IMR-90 (cell line): ENCODE measurements at regions not wholly inside any gene's neighbourhood (a gene's known extent, or its start where the extent isn't known, plus 50 kb on each side); places are given as distances from the start of the nearest gene placed in this dataset.

Experiments
- ATAC-seq: fragments of 200-7000 bp; cut with Tn5 transposase; 2 replicates; pipeline ENCODE4 v1.9.1; 2020; ENCODE audit warnings: low read depth, mild to moderate bottlenecking, moderate library complexity
- BruUV-seq: library from RNA; stranded (reverse); fragments of 400-500 nt; replicated peaks from 2 replicates; lab custom pipeline; 2021; lab: Mats Ljungman, UMichigan
- CTCF ChIA-PET: fragments of 300-600 bp; formaldehyde crosslinking; extraction: SDS; loops from one replicate; lab custom pipeline; 2021; ENCODE audit warnings: antibody characterized with exemption; lab: Yijun Ruan, JAX
- POLR2A ChIA-PET: fragments of 300-600 bp; sonication (Branson Sonifier 250); formaldehyde crosslinking; loops from one replicate; lab custom pipeline; 2022; ENCODE audit warnings: antibody characterized with exemption; ENCODE audit not compliant: unreplicated experiment; lab: Charles Lee
- DNase-seq: peaks from one replicate; pipeline ENCODE4 v3.0.0; 2013
- H2AFZ ChIP-seq: replicated peaks from 2 replicates; pipeline ENCODE3; 2013; ENCODE audit warnings: low read length, mild to moderate bottlenecking; ENCODE audit not compliant: poor library complexity
- H2AK5ac ChIP-seq: 2 replicates; pipeline ENCODE4 v1.6.1; 2013; ENCODE audit warnings: low read depth, low read length, inconsistent platforms
- H2AK9ac ChIP-seq: replicated peaks from 2 replicates; pipeline ENCODE3; 2013; ENCODE audit warnings: mild to moderate bottlenecking, low read depth, low read length, moderate library complexity; ENCODE audit not compliant: poor library complexity
- H2BK120ac ChIP-seq: 2 replicates; pipeline ENCODE4 v1.6.1; 2013; ENCODE audit warnings: low read depth, low read length, inconsistent platforms
- H2BK15ac ChIP-seq: 3 replicates; pipeline ENCODE4 v1.6.1; 2013; ENCODE audit warnings: low read depth, low read length, inconsistent platforms
- H2BK20ac ChIP-seq: 2 replicates; pipeline ENCODE4 v1.6.1; 2013; ENCODE audit warnings: low read depth, mild to moderate bottlenecking, inconsistent platforms, low read length, moderate library complexity
- H2BK5ac ChIP-seq: 2 replicates; pipeline ENCODE4 v1.6.1; 2013; ENCODE audit warnings: mild to moderate bottlenecking, low read depth, low read length, inconsistent platforms; ENCODE audit not compliant: poor library complexity, severe bottlenecking
- H3K14ac ChIP-seq: replicated peaks from 2 replicates; pipeline ENCODE4 v1.6.1; 2013; ENCODE audit warnings: low read depth, low read length, inconsistent platforms
- H3K18ac ChIP-seq: 2 replicates; pipeline ENCODE4 v1.6.1; 2013; ENCODE audit warnings: low read depth, low read length, control low read depth
- H3K23ac ChIP-seq: 2 replicates; pipeline ENCODE4 v1.6.1; 2013; ENCODE audit warnings: low read depth, low read length, inconsistent platforms
- H3K27ac ChIP-seq: 2 replicates; pipeline ENCODE4 v1.5.1; 2013; ENCODE audit warnings: mild to moderate bottlenecking, control low read depth, low read length; ENCODE audit not compliant: insufficient read depth
- H3K27me3 ChIP-seq: 2 replicates; pipeline ENCODE4 v1.6.1; 2013; ENCODE audit warnings: low read length; ENCODE audit not compliant: control insufficient read depth, insufficient read depth
- H3K36me3 ChIP-seq: 2 replicates; pipeline ENCODE4 v1.6.1; 2013; ENCODE audit warnings: low read length, mixed read lengths; ENCODE audit not compliant: control insufficient read depth, insufficient read depth
- H3K4ac ChIP-seq: 2 replicates; pipeline ENCODE4 v1.6.1; 2013; ENCODE audit warnings: low read depth, low read length, inconsistent platforms
- H3K4me1 ChIP-seq: 2 replicates; pipeline ENCODE4 v1.6.1; 2013; ENCODE audit warnings: low read length, mixed read lengths; ENCODE audit not compliant: control insufficient read depth, insufficient read depth
- H3K4me2 ChIP-seq: 2 replicates; pipeline ENCODE4 v1.6.1; 2013; ENCODE audit warnings: low read depth, mild to moderate bottlenecking, control low read depth, low read length, moderate library complexity
- H3K4me3 ChIP-seq: 2 replicates; pipeline ENCODE4 v1.5.1; 2013; ENCODE audit warnings: low read depth, mild to moderate bottlenecking, control low read depth, low read length, moderate library complexity; ENCODE audit not compliant: insufficient read depth
- H3K56ac ChIP-seq: 2 replicates; pipeline ENCODE4 v1.6.1; 2013; ENCODE audit warnings: low read length, inconsistent platforms; ENCODE audit not compliant: insufficient read depth; ENCODE audit errors: extremely low read depth
- H3K79me1 ChIP-seq, 2 experiments: 2 replicates each; pipeline ENCODE4 v1.6.1; 2013; ENCODE audit warnings: low read length in 2 of 2, inconsistent platforms in 1 of 2, low read depth in 1 of 2
- H3K9ac ChIP-seq: 2 replicates; pipeline ENCODE4 v1.6.1; 2013; ENCODE audit warnings: low read depth, low read length, control low read depth
- H3K9me1 ChIP-seq: 2 replicates; pipeline ENCODE4 v1.6.1; 2013; ENCODE audit warnings: low read length, inconsistent platforms; ENCODE audit not compliant: insufficient read depth
- H3K9me3 ChIP-seq: 2 replicates; pipeline ENCODE4 v1.6.1; 2013; ENCODE audit warnings: low read length; ENCODE audit not compliant: control insufficient read depth, insufficient read depth
- H4K20me1 ChIP-seq: 2 replicates; pipeline ENCODE4 v1.6.1; 2013; ENCODE audit warnings: low read length, inconsistent platforms; ENCODE audit not compliant: insufficient read depth
- H4K5ac ChIP-seq: 2 replicates; pipeline ENCODE4 v1.6.1; 2013; ENCODE audit warnings: mild to moderate bottlenecking, low read depth, low read length, control low read depth
- H4K8ac ChIP-seq, 2 experiments: 2 replicates each; pipeline ENCODE4 v1.6.1; 2013; ENCODE audit warnings: low read depth in 2 of 2, low read length in 2 of 2, control low read depth in 1 of 2, inconsistent platforms in 1 of 2
- H4K91ac ChIP-seq: 2 replicates; pipeline ENCODE4 v1.6.1; 2013; ENCODE audit warnings: low read depth, low read length, inconsistent platforms; ENCODE audit not compliant: insufficient read depth
- CHD1 ChIP-seq: IDR thresholded peaks from 2 replicates; pipeline ENCODE4 v1.6.1; 2012; ENCODE audit warnings: low read depth, low read length, improper control_type of control experiment
- MAFK ChIP-seq: IDR thresholded peaks from 2 replicates; pipeline ENCODE4 v1.6.1; 2012; ENCODE audit warnings: low read depth, low read length, improper control_type of control experiment
- MAZ ChIP-seq: IDR thresholded peaks from 2 replicates; pipeline ENCODE4 v1.6.1; 2012; ENCODE audit warnings: low read depth, mild to moderate bottlenecking, low read length, improper control_type of control experiment, moderate library complexity, borderline replicate concordance
- NFE2L2 ChIP-seq: fragments of 150-350 bp; IDR thresholded peaks from 2 replicates; pipeline ENCODE4 v1.6.1; 2016; ENCODE audit warnings: low read depth, mild to moderate bottlenecking, low read length
- POLR2A ChIP-seq: IDR thresholded peaks from 2 replicates; pipeline ENCODE4 v1.6.1; 2012; ENCODE audit warnings: mild to moderate bottlenecking, low read depth, low read length
- RFX5 ChIP-seq: IDR thresholded peaks from 2 replicates; pipeline ENCODE4 v1.8.0; 2012; ENCODE audit warnings: low read depth, mild to moderate bottlenecking, low read length, moderate library complexity
- SMC3 ChIP-seq: fragments of 150-350 bp; IDR thresholded peaks from 2 replicates; pipeline ENCODE4 v1.6.1; 2016; ENCODE audit warnings: low read depth, mild to moderate bottlenecking, antibody characterized with exemption, low read length, moderate library complexity
- WGBS, 2 experiments: methylation state at CpG; one replicate each; pipeline versions ENCODE4 v1.1.5 to v1.1.7; 2013; ENCODE audit warnings: missing lambda C conversion rate in 2 of 2; ENCODE audit not compliant: insufficient read length in 1 of 2; ENCODE audit errors: extremely low coverage in 2 of 2; 5-methylcytosine and 5-hydroxymethylcytosine counted together
- dilution Hi-C: fragments of 300-500 bp; cut with HindIII; formaldehyde crosslinking; loops from one replicate; pipeline ENCODE4 v1.14.3; 2018; ENCODE audit warnings: low sequenced_read_pairs; ENCODE audit not compliant: unreplicated experiment
- in situ Hi-C: fragments of 300-500 bp; cut with MboI; formaldehyde crosslinking; loops from 3 replicates; pipeline ENCODE4 v1.14.3; 2019; ENCODE audit warnings: low sequenced_read_pairs, inconsistent platforms, mixed read lengths
- intact Hi-C: fragments of 100-400 bp; cut with micrococcal nuclease; formaldehyde crosslinking; loops from 2 replicates; pipeline ENCODE4 v1.10.0; 2022
- TF ChIP-seq, protein P1 (sequence below): conservative IDR thresholded peaks from 2 replicates; pipeline ENCODE4 v1.5.1; 2012; ENCODE audit warnings: mild to moderate bottlenecking, low read depth, low read length, improper control_type of control experiment

DNA sequence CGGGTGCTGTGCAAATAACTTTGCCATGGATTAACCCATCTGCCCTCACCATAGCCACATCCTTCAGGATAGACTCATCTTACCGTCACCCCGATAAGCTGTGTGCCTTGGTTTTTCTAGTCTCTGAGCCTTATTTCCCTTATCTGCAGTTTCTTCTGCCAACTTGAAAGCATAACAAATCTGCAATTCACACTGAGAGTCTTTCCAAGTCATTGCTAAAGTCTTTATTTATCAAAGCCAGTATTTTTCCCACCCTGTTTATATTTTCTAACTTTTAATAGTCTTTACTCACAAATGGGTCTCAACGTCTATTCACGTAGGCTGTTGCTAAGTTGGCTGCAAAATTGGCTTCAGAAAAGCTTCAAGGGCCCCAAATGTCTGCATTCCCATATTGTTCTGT lies 61.6 kb upstream of the SUCLG2 start:
- no peak overlapping the region for H2BK120ac ChIP-seq
- no peak overlapping the region for H4K5ac ChIP-seq
- intact Hi-C loops: no loop called here
- no peaks in the 10 kb centered on the region; the same call in 1 of the 2 replicates for H3K9me1 ChIP-seq
- H3K79me1 ChIP-seq: no peaks in the 10 kb centered on the region
- H2BK15ac ChIP-seq: no peak overlapping the region
- H3K9ac ChIP-seq: no peak overlapping the region
- no peaks in the 10 kb centered on the region for H3K9me3 ChIP-seq
- H3K18ac ChIP-seq: no peak overlapping the region
- no peak overlapping the region for H4K91ac ChIP-seq
- BruUV-seq: no TSS peak
- no peak overlapping the region for H2BK5ac ChIP-seq
- H3K23ac ChIP-seq: no peak overlapping the region
- H4K20me1 ChIP-seq: no peaks in the 10 kb centered on the region
- DNase-seq (peak; percentile 11), ATAC-seq (no peak)
- no peak overlapping the region for H3K4me2 ChIP-seq
- ChIA-PET POLR2A (interaction anchor here (0.5 kb wide), 1 partner anchor 62 kb away, joined by 3 read pairs; the partner anchor contains the start of gene SUCLG2), CTCF (no interaction called here)
- H3K4me3 ChIP-seq: no peak overlapping the region
- H2BK20ac ChIP-seq: no peak overlapping the region
- H3K36me3 ChIP-seq: no peaks in the 10 kb centered on the region
- H3K27me3 ChIP-seq: no peaks in the 10 kb centered on the region
- no peaks in the 10 kb centered on the region for H3K4me1 ChIP-seq
- H3K56ac ChIP-seq: no peak overlapping the region
- TF ChIP-seq, protein P1, sequence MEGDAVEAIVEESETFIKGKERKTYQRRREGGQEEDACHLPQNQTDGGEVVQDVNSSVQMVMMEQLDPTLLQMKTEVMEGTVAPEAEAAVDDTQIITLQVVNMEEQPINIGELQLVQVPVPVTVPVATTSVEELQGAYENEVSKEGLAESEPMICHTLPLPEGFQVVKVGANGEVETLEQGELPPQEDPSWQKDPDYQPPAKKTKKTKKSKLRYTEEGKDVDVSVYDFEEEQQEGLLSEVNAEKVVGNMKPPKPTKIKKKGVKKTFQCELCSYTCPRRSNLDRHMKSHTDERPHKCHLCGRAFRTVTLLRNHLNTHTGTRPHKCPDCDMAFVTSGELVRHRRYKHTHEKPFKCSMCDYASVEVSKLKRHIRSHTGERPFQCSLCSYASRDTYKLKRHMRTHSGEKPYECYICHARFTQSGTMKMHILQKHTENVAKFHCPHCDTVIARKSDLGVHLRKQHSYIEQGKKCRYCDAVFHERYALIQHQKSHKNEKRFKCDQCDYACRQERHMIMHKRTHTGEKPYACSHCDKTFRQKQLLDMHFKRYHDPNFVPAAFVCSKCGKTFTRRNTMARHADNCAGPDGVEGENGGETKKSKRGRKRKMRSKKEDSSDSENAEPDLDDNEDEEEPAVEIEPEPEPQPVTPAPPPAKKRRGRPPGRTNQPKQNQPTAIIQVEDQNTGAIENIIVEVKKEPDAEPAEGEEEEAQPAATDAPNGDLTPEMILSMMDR: no peak
- no peak for TF ChIP-seq SMC3
- no peak for TF ChIP-seq NFE2L2
- no peak for TF ChIP-seq MAFK
- TF ChIP-seq MAZ: no peak
- TF ChIP-seq CHD1: no peak
- TF ChIP-seq RFX5: no peak
- TF ChIP-seq POLR2A: no peak
- dilution Hi-C loops: no loop called here
- no peak overlapping the region for H2AK9ac ChIP-seq
- H3K4ac ChIP-seq: no peak overlapping the region
- in situ Hi-C loops: no loop called here
- H2AFZ ChIP-seq: no peak overlapping the region
- no peak overlapping the region for H3K14ac ChIP-seq
- no peak overlapping the region for H3K27ac ChIP-seq
- H2AK5ac ChIP-seq: no peak overlapping the region
- no peak overlapping the region for H4K8ac ChIP-seq
- 60% methylated on average over 2 of the region's 5 CpGs; no CpG with 5 or more reads in 1 of the 2 experiments for WGBS, 2 experiments
